Activated CD8-positive, alpha-beta T cell treated with anti-CD3 and anti-CD28 coated beads, Interleukin-2, amount 10 ng/mL, durations not matched to agents 7 days and 5 days (primary cell): ENCODE measurements at regions not wholly inside any gene's neighbourhood (a gene's known extent, or its start where the extent isn't known, plus 50 kb on each side); places are given as distances from the start of the nearest gene placed in this dataset.

Source experiments
- ATAC-seq: fragments of 150-1000 bp; cut with Tn5 transposase; one replicate; pipeline ENCODE4 v1.10.0; 2021; ENCODE audit warnings: moderate library complexity
- CTCF ChIA-PET: fragments of 350-600 bp; sonication (Branson Sonifier 250); formaldehyde crosslinking; loops from one replicate; lab custom pipeline; 2021; ENCODE audit warnings: antibody characterized with exemption; lab: Charles Lee
- POLR2A ChIA-PET: fragments of 350-600 bp; sonication (Branson Sonifier 250); formaldehyde crosslinking; loops from one replicate; lab custom pipeline; 2021; ENCODE audit warnings: antibody characterized with exemption; lab: Charles Lee
- DNase-seq: peaks from one replicate; pipeline ENCODE4 v3.0.0-alpha.2; 2020
- H3K27ac Mint-ChIP-seq: one replicate; pipeline ENCODE4 v1.8.0; 2021; ENCODE audit warnings: mild to moderate bottlenecking, mixed read lengths
- H3K27me3 Mint-ChIP-seq: one replicate; pipeline ENCODE4 v1.8.0; 2021; ENCODE audit warnings: low read depth, mixed read lengths
- H3K36me3 Mint-ChIP-seq: one replicate; pipeline ENCODE4 v1.8.0; 2021; ENCODE audit warnings: low read depth, mixed read lengths
- H3K4me1 Mint-ChIP-seq: one replicate; pipeline ENCODE4 v1.8.0; 2021; ENCODE audit warnings: low read depth, mixed read lengths
- H3K4me3 Mint-ChIP-seq: one replicate; pipeline ENCODE4 v1.8.0; 2021; ENCODE audit warnings: mild to moderate bottlenecking, mixed read lengths
- H3K9me3 Mint-ChIP-seq: one replicate; pipeline ENCODE4 v1.8.0; 2022; ENCODE audit warnings: mixed read lengths; ENCODE audit not compliant: insufficient read depth

- H3K27ac Mint-ChIP-seq, result no peak overlapping the region
- ATAC-seq, result no peak
- ChIA-PET POLR2A (no interaction called here), CTCF (interaction anchor here (0.6 kb wide), 1 partner anchor 111 kb away, joined by 4 read pairs; no protein-coding TSS in a partner anchor)
- no peaks in the 10 kb centered on the region for H3K4me1 Mint-ChIP-seq
- H3K4me3 Mint-ChIP-seq, result no peak overlapping the region
- peaks cover 11% of the 10 kb centered on the region for H3K27me3 Mint-ChIP-seq
- no peaks in the 10 kb centered on the region for H3K36me3 Mint-ChIP-seq
- H3K9me3 Mint-ChIP-seq, result peaks cover 13% of the 10 kb centered on the region
- DNase-seq, result no peak
Observed at GRCh38 chr21:34252751-34253150, 111.1 kb upstream of the KCNE2 start.

DNA sequence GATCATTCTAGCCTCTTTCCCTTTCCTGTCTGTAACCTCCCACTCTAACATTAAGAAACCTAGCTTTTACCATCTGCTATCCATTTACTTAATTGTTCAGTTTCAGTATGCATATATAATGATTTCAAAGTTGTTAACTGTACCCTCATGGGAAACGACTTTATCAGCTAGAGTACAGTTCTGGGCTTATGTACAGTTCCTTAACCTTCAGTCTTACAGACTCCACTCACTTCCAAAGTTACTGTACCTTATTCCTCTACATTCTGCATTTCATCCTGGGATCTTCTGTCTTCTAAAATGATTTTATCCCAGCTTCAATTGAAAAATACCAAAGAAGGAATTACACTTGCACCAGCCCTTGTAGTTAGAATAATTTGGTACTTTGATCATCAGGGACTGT, 108.7 kb upstream of the KCNE2 start:
- ChIA-PET POLR2A (no interaction called here), CTCF (interaction anchor here (0.9 kb wide), 1 partner anchor 331 kb away, joined by 3 read pairs; no protein-coding TSS in a partner anchor)
- no peak for ATAC-seq
- H3K9me3 Mint-ChIP-seq, result peaks cover 13% of the 10 kb centered on the region
- H3K4me1 Mint-ChIP-seq, result no peaks in the 10 kb centered on the region
- H3K4me3 Mint-ChIP-seq, result no peak overlapping the region
- H3K36me3 Mint-ChIP-seq, result no peaks in the 10 kb centered on the region
- no peak for DNase-seq
- peaks cover 18% of the 10 kb centered on the region for H3K27me3 Mint-ChIP-seq
- H3K27ac Mint-ChIP-seq, result no peak overlapping the region

DNA sequence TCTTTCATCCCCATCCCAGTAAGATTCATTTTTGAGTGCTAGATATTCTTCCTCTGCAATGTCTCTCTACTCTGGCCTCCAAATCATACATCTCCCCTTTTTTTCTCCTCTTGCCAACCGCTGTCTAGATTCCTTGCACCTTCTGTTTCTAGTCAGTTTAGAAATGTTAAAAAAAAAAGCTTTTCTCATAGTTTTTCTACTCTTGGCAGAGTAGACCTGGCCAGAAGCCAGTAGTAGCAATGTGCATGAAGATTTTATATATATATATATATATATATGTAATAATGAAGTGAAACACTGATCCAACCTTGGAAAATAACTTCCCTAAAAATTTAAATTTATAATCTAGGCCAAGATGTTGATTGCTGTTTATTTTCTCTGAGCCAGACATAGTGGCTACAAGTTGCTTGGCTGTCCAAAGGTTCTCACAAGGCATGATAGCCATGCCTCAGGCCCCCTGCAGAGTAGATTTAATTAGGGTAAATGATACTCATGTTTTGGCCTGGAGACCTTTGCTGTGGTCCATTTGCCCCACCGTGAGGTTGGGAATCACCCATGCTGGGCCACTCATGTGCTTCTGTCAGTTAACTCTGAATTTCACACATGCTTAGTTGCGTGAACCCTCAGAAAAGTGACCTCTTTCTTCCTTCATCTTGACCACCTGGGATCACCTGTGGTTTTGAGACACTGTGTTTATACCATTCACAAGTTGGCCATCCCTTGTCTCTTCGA, 103.4 kb upstream of the KCNE2 start:
- ChIA-PET CTCF (interaction anchor here (0.9 kb wide), 1 partner anchor 131 kb away, joined by 3 read pairs; no protein-coding TSS in a partner anchor), POLR2A (interaction anchor here (1.1 kb wide), 1 partner anchor 106 kb away, joined by 3 read pairs; no protein-coding TSS in a partner anchor)
- Mint-ChIP-seq H3K4me1 (no peaks in the 10 kb centered on the region), H3K27me3 (peaks cover 18% of the 10 kb centered on the region), H3K36me3 (peaks cover 7% of the 10 kb centered on the region), H3K9me3 (no peaks in the 10 kb centered on the region), H3K27ac (no peak overlapping the region), H3K4me3 (no peak overlapping the region)
- ATAC-seq (no peak), DNase-seq (no peak)

DNA sequence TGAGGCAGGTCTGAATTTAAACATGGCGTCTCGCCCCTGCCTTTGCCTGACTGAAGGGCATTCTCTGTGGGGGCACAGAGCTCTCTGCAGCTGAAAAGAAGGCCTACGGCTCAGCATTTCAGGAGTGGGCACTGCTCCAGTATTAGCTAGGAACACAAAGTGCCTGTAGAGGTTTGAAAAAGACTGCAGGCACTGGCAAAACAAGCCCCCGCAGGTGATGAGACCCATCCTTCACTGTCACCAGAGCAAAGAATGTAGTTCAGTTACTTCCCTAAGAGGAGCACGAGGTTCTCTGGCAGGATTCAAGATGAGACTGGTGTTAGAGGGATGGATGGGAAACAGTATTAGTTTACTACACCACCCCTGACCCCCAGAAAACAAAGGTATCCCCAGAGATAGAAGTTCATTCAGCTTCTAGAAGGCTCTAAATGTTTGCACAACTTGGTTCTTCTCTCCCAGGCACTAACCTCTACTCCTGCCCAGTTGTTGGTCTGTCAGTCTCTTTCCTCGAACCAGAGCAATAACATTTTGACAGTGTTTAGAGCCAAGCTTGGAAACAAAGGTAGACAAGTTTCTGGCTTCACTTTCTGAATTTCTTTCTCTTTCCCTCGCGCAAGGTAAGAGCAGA, 101.9 kb upstream of the KCNE2 start:
- ChIA-PET CTCF (no interaction called here), POLR2A (interaction anchor here (1.0 kb wide), 1 partner anchor 63 kb away, joined by 3 read pairs; no protein-coding TSS in a partner anchor)
- Mint-ChIP-seq H3K4me3 (no peak overlapping the region), H3K27ac (no peak overlapping the region), H3K27me3 (peaks cover 15% of the 10 kb centered on the region), H3K9me3 (no peaks in the 10 kb centered on the region), H3K36me3 (peaks cover 7% of the 10 kb centered on the region), H3K4me1 (no peaks in the 10 kb centered on the region)
- no peak for DNase-seq
- ATAC-seq, result no peak

DNA sequence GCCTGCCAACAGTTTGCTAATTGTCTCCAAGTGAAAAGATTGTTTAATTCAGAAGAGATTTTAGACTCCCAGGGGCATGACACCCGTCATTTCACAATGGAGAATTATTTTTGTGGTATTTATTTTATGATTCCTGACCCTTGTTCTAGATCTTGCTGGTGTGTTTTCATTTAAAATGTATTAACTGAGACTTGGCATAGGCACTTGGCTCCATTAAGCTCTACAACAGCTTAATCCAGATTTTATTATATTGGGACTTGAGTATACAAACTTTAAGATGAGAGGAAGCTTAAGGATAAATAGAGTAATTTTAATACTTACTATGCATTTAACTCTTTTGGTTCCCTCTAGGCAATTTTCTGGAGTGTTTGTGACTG, 101.3 kb upstream of the KCNE2 start:
- CTCF ChIA-PET, result no interaction called here
- DNase-seq, result no peak
- no peak overlapping the region for H3K4me3 Mint-ChIP-seq
- H3K4me1 Mint-ChIP-seq, result no peaks in the 10 kb centered on the region
- peaks cover 10% of the 10 kb centered on the region for H3K27me3 Mint-ChIP-seq
- no peak overlapping the region for H3K27ac Mint-ChIP-seq
- H3K36me3 Mint-ChIP-seq, result peaks cover 7% of the 10 kb centered on the region
- ATAC-seq, result no peak
- POLR2A ChIA-PET, result interaction anchor here (1.0 kb wide), 1 partner anchor 64 kb away, joined by 3 read pairs; no protein-coding TSS in a partner anchor
- no peaks in the 10 kb centered on the region for H3K9me3 Mint-ChIP-seq

DNA sequence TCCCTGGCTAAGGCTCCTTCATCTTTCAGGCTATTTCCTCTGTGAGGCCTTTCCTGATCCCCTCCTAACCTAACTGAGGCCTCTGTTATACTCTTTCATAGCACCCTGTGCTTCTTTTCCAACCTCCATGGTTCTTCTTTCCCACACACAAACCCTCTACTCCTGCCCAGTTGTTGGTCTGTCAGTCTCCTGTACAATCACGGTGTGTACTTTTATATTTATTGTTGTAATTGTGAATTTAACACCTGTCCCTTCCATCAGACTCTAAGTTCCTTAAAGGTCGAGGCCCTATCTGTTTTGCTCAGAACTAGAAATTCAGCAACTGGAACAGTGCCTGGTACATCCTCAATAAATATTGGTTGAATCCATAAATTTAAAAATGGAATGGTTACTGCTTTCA, 100.2 kb upstream of the KCNE2 start:
- ChIA-PET POLR2A (no interaction called here), CTCF (no interaction called here)
- Mint-ChIP-seq H3K27ac (no peak overlapping the region), H3K4me1 (no peaks in the 10 kb centered on the region), H3K27me3 (peaks cover 7% of the 10 kb centered on the region), H3K9me3 (no peaks in the 10 kb centered on the region), H3K36me3 (peaks cover 7% of the 10 kb centered on the region), H3K4me3 (no peak overlapping the region)
- ATAC-seq (no peak), DNase-seq (no peak)

- ATAC-seq (no peak), DNase-seq (no peak)
- no peak overlapping the region for H3K4me3 Mint-ChIP-seq
- H3K4me1 Mint-ChIP-seq, result no peaks in the 10 kb centered on the region
- ChIA-PET POLR2A (no interaction called here), CTCF (no interaction called here)
- no peaks in the 10 kb centered on the region for H3K9me3 Mint-ChIP-seq
- no peaks in the 10 kb centered on the region for H3K27me3 Mint-ChIP-seq
- H3K36me3 Mint-ChIP-seq, result peaks cover 7% of the 10 kb centered on the region
- H3K27ac Mint-ChIP-seq, result no peak overlapping the region
Observed at GRCh38 chr21:34266351-34266750, 97.5 kb upstream of the KCNE2 start.

- POLR2A ChIA-PET, result no interaction called here
- H3K4me3 Mint-ChIP-seq, result no peak overlapping the region
- DNase-seq, result no peak
Observed at GRCh38 chr21:34268493-34268892, 95.3 kb upstream of the KCNE2 start.

GRCh38 chr21:34270411-34270810, 93.4 kb upstream of the KCNE2 start:
- Mint-ChIP-seq H3K36me3 (no peaks in the 10 kb centered on the region), H3K4me1 (no peaks in the 10 kb centered on the region), H3K27me3 (peaks cover 8% of the 10 kb centered on the region), H3K27ac (no peak overlapping the region), H3K4me3 (no peak overlapping the region), H3K9me3 (no peaks in the 10 kb centered on the region)
- POLR2A ChIA-PET, result no interaction called here
- no peak for DNase-seq
- CTCF ChIA-PET, result no interaction called here
- no peak for ATAC-seq

More at GRCh38 chr21:34268493-34268892, 95.3 kb upstream of the KCNE2 start:
- H3K27me3 Mint-ChIP-seq, result peaks cover 2% of the 10 kb centered on the region
- no peak for ATAC-seq
- CTCF ChIA-PET, result interaction anchor here (1.4 kb wide), 1 partner anchor 10 kb away, joined by 3 read pairs; no protein-coding TSS in a partner anchor
- no peak overlapping the region for H3K27ac Mint-ChIP-seq
- H3K9me3 Mint-ChIP-seq, result no peaks in the 10 kb centered on the region
- peaks cover 2% of the 10 kb centered on the region for H3K36me3 Mint-ChIP-seq
- H3K4me1 Mint-ChIP-seq, result no peaks in the 10 kb centered on the region

- Mint-ChIP-seq H3K36me3 (no peaks in the 10 kb centered on the region), H3K4me3 (no peak overlapping the region), H3K27ac (no peak overlapping the region), H3K9me3 (no peaks in the 10 kb centered on the region), H3K27me3 (peaks cover 8% of the 10 kb centered on the region), H3K4me1 (no peaks in the 10 kb centered on the region)
- ATAC-seq (no peak), DNase-seq (no peak)
- ChIA-PET POLR2A (no interaction called here), CTCF (no interaction called here)
Observed at GRCh38 chr21:34271189-34271851, 92.5 kb upstream of the KCNE2 start.

- ATAC-seq (no peak), DNase-seq (no peak)
- POLR2A ChIA-PET, result no interaction called here
- Mint-ChIP-seq H3K4me1 (no peaks in the 10 kb centered on the region), H3K27me3 (peaks cover 8% of the 10 kb centered on the region), H3K9me3 (no peaks in the 10 kb centered on the region), H3K36me3 (no peaks in the 10 kb centered on the region), H3K4me3 (no peak overlapping the region), H3K27ac (no peak overlapping the region)
- CTCF ChIA-PET, result interaction anchor here (1.0 kb wide), 1 partner anchor 348 kb away, joined by 5 read pairs; no protein-coding TSS in a partner anchor
Observed at GRCh38 chr21:34272321-34272720, 91.5 kb upstream of the KCNE2 start.

DNA sequence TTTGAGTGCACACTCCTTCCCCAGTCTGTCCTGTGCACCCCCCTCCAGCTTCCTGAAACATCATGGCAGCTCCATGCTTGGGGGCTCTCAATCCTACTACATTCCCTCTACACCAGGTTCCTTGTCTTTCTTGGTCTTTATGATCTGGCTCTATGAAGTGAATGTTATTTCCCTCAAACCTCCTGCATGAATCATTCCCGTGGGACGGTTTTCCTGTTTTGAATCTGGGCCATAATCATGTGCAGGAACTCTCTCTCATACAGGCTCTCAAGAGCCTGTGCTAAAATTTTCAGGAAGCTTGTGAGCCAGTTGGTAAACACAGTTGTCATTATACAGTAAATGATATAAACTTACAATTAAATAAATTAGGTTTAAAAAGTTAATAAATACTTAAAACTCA, 89.8 kb upstream of the KCNE2 start:
- no peak overlapping the region for H3K4me3 Mint-ChIP-seq
- peaks cover 8% of the 10 kb centered on the region for H3K27me3 Mint-ChIP-seq
- H3K9me3 Mint-ChIP-seq, result no peaks in the 10 kb centered on the region
- H3K4me1 Mint-ChIP-seq, result no peaks in the 10 kb centered on the region
- CTCF ChIA-PET, result no interaction called here
- ATAC-seq, result no peak
- DNase-seq, result no peak
- H3K36me3 Mint-ChIP-seq, result no peaks in the 10 kb centered on the region
- no peak overlapping the region for H3K27ac Mint-ChIP-seq
- POLR2A ChIA-PET, result no interaction called here
